ENCODE measurements at regions not wholly inside any gene's neighbourhood (a gene's known extent, or its start where the extent isn't known, plus 50 kb on each side); places are given as distances from the start of the nearest gene placed in this dataset.

DNA sequence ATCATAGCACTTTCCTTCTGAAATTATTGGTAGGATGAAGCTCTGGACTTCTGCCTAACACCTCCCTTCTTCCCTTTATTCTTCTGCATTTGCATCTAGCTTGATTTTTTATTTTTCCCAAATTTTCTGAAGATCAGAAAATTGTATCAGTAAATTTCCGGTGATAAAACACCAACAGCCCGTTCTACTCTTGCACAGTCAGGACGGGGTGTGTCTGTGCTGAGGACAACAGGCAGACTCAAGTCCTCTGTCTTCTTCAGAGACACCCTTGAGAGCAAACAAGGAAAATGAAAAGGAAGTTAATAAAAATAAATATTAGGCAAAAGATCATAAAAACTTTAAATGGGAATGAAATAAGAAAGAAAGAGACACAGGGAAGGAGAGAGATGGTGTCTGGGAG lies 120.7 kb downstream of the ARL4C start:
- TF ChIP-seq, protein P1, sequence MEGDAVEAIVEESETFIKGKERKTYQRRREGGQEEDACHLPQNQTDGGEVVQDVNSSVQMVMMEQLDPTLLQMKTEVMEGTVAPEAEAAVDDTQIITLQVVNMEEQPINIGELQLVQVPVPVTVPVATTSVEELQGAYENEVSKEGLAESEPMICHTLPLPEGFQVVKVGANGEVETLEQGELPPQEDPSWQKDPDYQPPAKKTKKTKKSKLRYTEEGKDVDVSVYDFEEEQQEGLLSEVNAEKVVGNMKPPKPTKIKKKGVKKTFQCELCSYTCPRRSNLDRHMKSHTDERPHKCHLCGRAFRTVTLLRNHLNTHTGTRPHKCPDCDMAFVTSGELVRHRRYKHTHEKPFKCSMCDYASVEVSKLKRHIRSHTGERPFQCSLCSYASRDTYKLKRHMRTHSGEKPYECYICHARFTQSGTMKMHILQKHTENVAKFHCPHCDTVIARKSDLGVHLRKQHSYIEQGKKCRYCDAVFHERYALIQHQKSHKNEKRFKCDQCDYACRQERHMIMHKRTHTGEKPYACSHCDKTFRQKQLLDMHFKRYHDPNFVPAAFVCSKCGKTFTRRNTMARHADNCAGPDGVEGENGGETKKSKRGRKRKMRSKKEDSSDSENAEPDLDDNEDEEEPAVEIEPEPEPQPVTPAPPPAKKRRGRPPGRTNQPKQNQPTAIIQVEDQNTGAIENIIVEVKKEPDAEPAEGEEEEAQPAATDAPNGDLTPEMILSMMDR (optimal IDR thresholded peaks at IDR 0.05 in 1 of 3, IDR thresholded peaks at IDR 0.05 in 1 of 3, conservative IDR thresholded peaks at IDR 0.05 in 1 of 3; ENCODE audit: extremely low read depth in 1 of 3, insufficient read depth in 2 of 3, low read length in 3 of 3), result no peak
- TF ChIP-seq EZH2 (IDR thresholded peaks at IDR 0.05; ENCODE audit: low read length), result no peak

Measured in keratinocyte (primary cell).